GM18951 (cell line): ENCODE measurements at regions not wholly inside any gene's neighbourhood (a gene's known extent, or its start where the extent isn't known, plus 50 kb on each side); places are given as distances from the start of the nearest gene placed in this dataset.

Experiments used
- POLR2A ChIP-seq: IDR thresholded peaks from 4 replicates; pipeline ENCODE4 v1.6.1; 2011; ENCODE audit warnings: mild to moderate bottlenecking; ENCODE audit not compliant: insufficient read length, insufficient read depth; ENCODE audit errors: extremely low read depth
- in situ Hi-C: fragments of 300-500 bp; cut with MboI; formaldehyde crosslinking; loops from one replicate; pipeline ENCODE4 v1.12.0; 2022; ENCODE audit warnings: low sequenced_read_pairs, mixed read lengths, inconsistent platforms; ENCODE audit not compliant: unreplicated experiment

- in situ Hi-C loops: no loop called here
- no peak for TF ChIP-seq POLR2A
Observed at GRCh38 chr13:47110141-47110540, 213.3 kb upstream of the HTR2A start.

GRCh38 chr13:47109028-47109427, 212.2 kb upstream of the HTR2A start:
- no peak for TF ChIP-seq POLR2A
- in situ Hi-C loops: no loop called here

GRCh38 chr13:47100214-47100853, 203.5 kb upstream of the HTR2A start:
- in situ Hi-C loops: no loop called here
- TF ChIP-seq POLR2A: no peak

GRCh38 chr13:47094734-47095434, 198.0 kb upstream of the HTR2A start:
- no peak for TF ChIP-seq POLR2A
- in situ Hi-C loops: no loop called here

- in situ Hi-C loops: no loop called here
- no peak for TF ChIP-seq POLR2A
Observed at GRCh38 chr13:47092202-47092601, 195.3 kb upstream of the HTR2A start.

- no peak for TF ChIP-seq POLR2A
- in situ Hi-C loops: no loop called here
Observed at GRCh38 chr13:47087841-47088240, 191.0 kb upstream of the HTR2A start.

GRCh38 chr13:47087241-47087640, 190.4 kb upstream of the HTR2A start:
- TF ChIP-seq POLR2A: no peak
- in situ Hi-C loops: no loop called here

- in situ Hi-C loops: no loop called here
- no peak for TF ChIP-seq POLR2A
Observed at GRCh38 chr13:47085346-47085745, 188.5 kb upstream of the HTR2A start.

- in situ Hi-C loops: no loop called here
- no peak for TF ChIP-seq POLR2A
Observed at GRCh38 chr13:47081850-47082249, 185.0 kb upstream of the HTR2A start.

GRCh38 chr13:47081246-47081645, 184.4 kb upstream of the HTR2A start:
- in situ Hi-C loops: no loop called here
- TF ChIP-seq POLR2A: no peak

- TF ChIP-seq POLR2A: no peak
- in situ Hi-C loops: no loop called here
Observed at GRCh38 chr13:47080621-47081020, 183.8 kb upstream of the HTR2A start.

- TF ChIP-seq POLR2A: no peak
- in situ Hi-C loops: no loop called here
Observed at GRCh38 chr13:47076500-47076899, 179.6 kb upstream of the HTR2A start.

- in situ Hi-C loops: no loop called here
- TF ChIP-seq POLR2A: no peak
Observed at GRCh38 chr13:47069133-47069532, 172.3 kb upstream of the HTR2A start.

GRCh38 chr13:47067306-47067705, 170.5 kb upstream of the HTR2A start:
- in situ Hi-C loops: no loop called here
- no peak for TF ChIP-seq POLR2A
